WTC11 (cell line): ENCODE measurements at regions not wholly inside any gene's neighbourhood (a gene's known extent, or its start where the extent isn't known, plus 50 kb on each side); places are given as distances from the start of the nearest gene placed in this dataset.

Experiments
- ZNF121 ChIP-seq: sonication (generic); formaldehyde crosslinking; IDR thresholded peaks from 2 replicates; pipeline ENCODE4 v1.8.0; 2023; ENCODE audit warnings: missing genetic modification reagents
- ZNF232 ChIP-seq: sonication (generic); formaldehyde crosslinking; IDR thresholded peaks from 2 replicates; pipeline ENCODE4 v1.8.0; 2022; ENCODE audit warnings: mild to moderate bottlenecking, missing genetic modification reagents
- TF ChIP-seq, protein P1 (sequence below): sonication (generic); formaldehyde crosslinking; IDR thresholded peaks from 2 replicates; pipeline ENCODE4 v1.8.0; 2023; ENCODE audit warnings: missing genetic modification reagents, mild to moderate bottlenecking, borderline replicate concordance
- TF ChIP-seq, protein P2 (sequence below): fragments of 200-600 bp; IDR thresholded peaks from 2 replicates; pipeline ENCODE4 v1.8.0; 2022; ENCODE audit warnings: antibody characterized with exemption
- TF ChIP-seq, protein P3 (sequence below): sonication (generic); formaldehyde crosslinking; IDR thresholded peaks from 2 replicates; pipeline ENCODE4 v1.8.0; 2022; ENCODE audit warnings: mild to moderate bottlenecking, missing genetic modification reagents
- TF ChIP-seq, protein P4 (sequence below): sonication (generic); formaldehyde crosslinking; IDR thresholded peaks from 2 replicates; pipeline ENCODE4 v1.8.0; 2022; ENCODE audit warnings: mild to moderate bottlenecking, missing genetic modification reagents
- TF ChIP-seq, protein P5 (sequence below): sonication (generic); formaldehyde crosslinking; IDR thresholded peaks from 2 replicates; pipeline ENCODE4 v1.8.1; 2022; ENCODE audit warnings: low read depth, mild to moderate bottlenecking, moderate library complexity, missing genetic modification reagents, borderline replicate concordance

DNA sequence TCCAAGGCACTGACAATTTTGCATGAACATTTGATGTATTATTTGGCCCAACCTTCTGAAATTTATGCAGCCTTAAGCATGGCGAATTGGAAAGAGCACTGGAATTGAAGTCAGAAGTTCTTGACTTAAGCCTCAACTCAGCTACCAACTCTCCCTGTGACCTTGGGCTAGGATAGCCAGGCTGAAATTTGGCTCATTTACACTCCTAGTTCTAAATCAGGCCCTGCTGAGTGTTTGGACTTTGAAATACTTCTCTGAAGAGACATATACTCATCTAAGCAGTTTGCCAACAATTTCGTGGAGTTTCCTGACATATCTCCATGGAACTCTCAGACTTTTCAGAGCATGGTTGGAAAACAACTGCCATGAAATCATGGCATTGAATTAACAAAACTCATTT is 489.6 kb upstream of the PIK3C3 start:
- TF ChIP-seq, protein P1, sequence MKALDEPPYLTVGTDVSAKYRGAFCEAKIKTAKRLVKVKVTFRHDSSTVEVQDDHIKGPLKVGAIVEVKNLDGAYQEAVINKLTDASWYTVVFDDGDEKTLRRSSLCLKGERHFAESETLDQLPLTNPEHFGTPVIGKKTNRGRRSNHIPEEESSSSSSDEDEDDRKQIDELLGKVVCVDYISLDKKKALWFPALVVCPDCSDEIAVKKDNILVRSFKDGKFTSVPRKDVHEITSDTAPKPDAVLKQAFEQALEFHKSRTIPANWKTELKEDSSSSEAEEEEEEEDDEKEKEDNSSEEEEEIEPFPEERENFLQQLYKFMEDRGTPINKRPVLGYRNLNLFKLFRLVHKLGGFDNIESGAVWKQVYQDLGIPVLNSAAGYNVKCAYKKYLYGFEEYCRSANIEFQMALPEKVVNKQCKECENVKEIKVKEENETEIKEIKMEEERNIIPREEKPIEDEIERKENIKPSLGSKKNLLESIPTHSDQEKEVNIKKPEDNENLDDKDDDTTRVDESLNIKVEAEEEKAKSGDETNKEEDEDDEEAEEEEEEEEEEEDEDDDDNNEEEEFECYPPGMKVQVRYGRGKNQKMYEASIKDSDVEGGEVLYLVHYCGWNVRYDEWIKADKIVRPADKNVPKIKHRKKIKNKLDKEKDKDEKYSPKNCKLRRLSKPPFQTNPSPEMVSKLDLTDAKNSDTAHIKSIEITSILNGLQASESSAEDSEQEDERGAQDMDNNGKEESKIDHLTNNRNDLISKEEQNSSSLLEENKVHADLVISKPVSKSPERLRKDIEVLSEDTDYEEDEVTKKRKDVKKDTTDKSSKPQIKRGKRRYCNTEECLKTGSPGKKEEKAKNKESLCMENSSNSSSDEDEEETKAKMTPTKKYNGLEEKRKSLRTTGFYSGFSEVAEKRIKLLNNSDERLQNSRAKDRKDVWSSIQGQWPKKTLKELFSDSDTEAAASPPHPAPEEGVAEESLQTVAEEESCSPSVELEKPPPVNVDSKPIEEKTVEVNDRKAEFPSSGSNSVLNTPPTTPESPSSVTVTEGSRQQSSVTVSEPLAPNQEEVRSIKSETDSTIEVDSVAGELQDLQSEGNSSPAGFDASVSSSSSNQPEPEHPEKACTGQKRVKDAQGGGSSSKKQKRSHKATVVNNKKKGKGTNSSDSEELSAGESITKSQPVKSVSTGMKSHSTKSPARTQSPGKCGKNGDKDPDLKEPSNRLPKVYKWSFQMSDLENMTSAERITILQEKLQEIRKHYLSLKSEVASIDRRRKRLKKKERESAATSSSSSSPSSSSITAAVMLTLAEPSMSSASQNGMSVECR = no peak
- TF ChIP-seq, protein P2, sequence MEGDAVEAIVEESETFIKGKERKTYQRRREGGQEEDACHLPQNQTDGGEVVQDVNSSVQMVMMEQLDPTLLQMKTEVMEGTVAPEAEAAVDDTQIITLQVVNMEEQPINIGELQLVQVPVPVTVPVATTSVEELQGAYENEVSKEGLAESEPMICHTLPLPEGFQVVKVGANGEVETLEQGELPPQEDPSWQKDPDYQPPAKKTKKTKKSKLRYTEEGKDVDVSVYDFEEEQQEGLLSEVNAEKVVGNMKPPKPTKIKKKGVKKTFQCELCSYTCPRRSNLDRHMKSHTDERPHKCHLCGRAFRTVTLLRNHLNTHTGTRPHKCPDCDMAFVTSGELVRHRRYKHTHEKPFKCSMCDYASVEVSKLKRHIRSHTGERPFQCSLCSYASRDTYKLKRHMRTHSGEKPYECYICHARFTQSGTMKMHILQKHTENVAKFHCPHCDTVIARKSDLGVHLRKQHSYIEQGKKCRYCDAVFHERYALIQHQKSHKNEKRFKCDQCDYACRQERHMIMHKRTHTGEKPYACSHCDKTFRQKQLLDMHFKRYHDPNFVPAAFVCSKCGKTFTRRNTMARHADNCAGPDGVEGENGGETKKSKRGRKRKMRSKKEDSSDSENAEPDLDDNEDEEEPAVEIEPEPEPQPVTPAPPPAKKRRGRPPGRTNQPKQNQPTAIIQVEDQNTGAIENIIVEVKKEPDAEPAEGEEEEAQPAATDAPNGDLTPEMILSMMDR = no peak
- TF ChIP-seq, protein P3, sequence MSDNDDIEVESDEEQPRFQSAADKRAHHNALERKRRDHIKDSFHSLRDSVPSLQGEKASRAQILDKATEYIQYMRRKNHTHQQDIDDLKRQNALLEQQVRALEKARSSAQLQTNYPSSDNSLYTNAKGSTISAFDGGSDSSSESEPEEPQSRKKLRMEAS (CRISPR knock-in tag) = no peak
- TF ChIP-seq, protein P4, sequence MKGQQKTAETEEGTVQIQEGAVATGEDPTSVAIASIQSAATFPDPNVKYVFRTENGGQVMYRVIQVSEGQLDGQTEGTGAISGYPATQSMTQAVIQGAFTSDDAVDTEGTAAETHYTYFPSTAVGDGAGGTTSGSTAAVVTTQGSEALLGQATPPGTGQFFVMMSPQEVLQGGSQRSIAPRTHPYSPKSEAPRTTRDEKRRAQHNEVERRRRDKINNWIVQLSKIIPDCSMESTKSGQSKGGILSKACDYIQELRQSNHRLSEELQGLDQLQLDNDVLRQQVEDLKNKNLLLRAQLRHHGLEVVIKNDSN (CRISPR knock-in tag) = no peak
- TF ChIP-seq ZNF232 (no peak), ZNF121 (CRISPR knock-in tag) (no peak)
- TF ChIP-seq, protein P5, sequence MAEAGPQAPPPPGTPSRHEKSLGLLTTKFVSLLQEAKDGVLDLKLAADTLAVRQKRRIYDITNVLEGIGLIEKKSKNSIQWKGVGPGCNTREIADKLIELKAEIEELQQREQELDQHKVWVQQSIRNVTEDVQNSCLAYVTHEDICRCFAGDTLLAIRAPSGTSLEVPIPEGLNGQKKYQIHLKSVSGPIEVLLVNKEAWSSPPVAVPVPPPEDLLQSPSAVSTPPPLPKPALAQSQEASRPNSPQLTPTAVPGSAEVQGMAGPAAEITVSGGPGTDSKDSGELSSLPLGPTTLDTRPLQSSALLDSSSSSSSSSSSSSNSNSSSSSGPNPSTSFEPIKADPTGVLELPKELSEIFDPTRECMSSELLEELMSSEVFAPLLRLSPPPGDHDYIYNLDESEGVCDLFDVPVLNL = no peak
